OCI-LY7 (cell line): ENCODE measurements at regions not wholly inside any gene's neighbourhood (a gene's known extent, or its start where the extent isn't known, plus 50 kb on each side); places are given as distances from the start of the nearest gene placed in this dataset.
"Not testable (repeated sequence)": the region's sequence is repeated elsewhere in the genome, so short reads cannot be mapped to it uniquely, and the experiment has no call there.

Experiments
- BruUV-seq: library from RNA; stranded (reverse); fragments of 400-500 nt; replicated peaks from 2 replicates; lab custom pipeline; 2021; lab: Mats Ljungman, UMichigan
- CTCF ChIA-PET: fragments of 300-600 bp; sonication (Branson Sonifier 250); formaldehyde crosslinking; loops from one replicate; lab custom pipeline; 2022; ENCODE audit warnings: antibody characterized with exemption; ENCODE audit not compliant: unreplicated experiment; lab: Charles Lee
- POLR2A ChIA-PET: fragments of 300-600 bp; sonication (Branson Sonifier 250); formaldehyde crosslinking; loops from one replicate; lab custom pipeline; 2022; ENCODE audit warnings: antibody characterized with exemption; lab: Charles Lee
- DNase-seq: peaks from one replicate; pipeline ENCODE4 v3.0.0-alpha.2; 2015; ENCODE audit warnings: low spot score
- H2AFZ ChIP-seq: fragments of 200-600 bp; sonication (generic), shearing (Covaris generic); 2 replicates; pipeline ENCODE4 v1.6.1; 2014; ENCODE audit warnings: mild to moderate bottlenecking, antibody characterized with exemption, low read length, moderate library complexity
- H3K27ac ChIP-seq: fragments of 200-600 bp; sonication (generic); 2 replicates; pipeline ENCODE4 v1.5.1; 2014; ENCODE audit warnings: mixed run types, low read depth, mild to moderate bottlenecking, moderate library complexity, low read length, inconsistent platforms; ENCODE audit not compliant: poor library complexity, severe bottlenecking
- H3K36me3 ChIP-seq: fragments of 200-600 bp; sonication (generic); 2 replicates; pipeline ENCODE4 v1.6.1; 2014; ENCODE audit warnings: mild to moderate bottlenecking, antibody characterized with exemption, low read length, moderate library complexity, mixed read lengths; ENCODE audit not compliant: insufficient read depth
- H3K4me1 ChIP-seq: fragments of 200-600 bp; sonication (generic); 2 replicates; pipeline ENCODE4 v1.5.1; 2014; ENCODE audit warnings: mild to moderate bottlenecking, low read length; ENCODE audit not compliant: insufficient read depth, poor library complexity, severe bottlenecking
- H3K4me2 ChIP-seq: fragments of 200-600 bp; sonication (generic); 2 replicates; pipeline ENCODE4 v1.6.1; 2014; ENCODE audit warnings: mild to moderate bottlenecking, low read length
- H3K4me3 ChIP-seq: fragments of 200-600 bp; sonication (generic); 2 replicates; pipeline ENCODE4 v1.5.1; 2014; ENCODE audit warnings: mild to moderate bottlenecking, low read depth, low read length; ENCODE audit not compliant: poor library complexity, severe bottlenecking
- H3K79me2 ChIP-seq: fragments of 200-600 bp; sonication (generic); 2 replicates; pipeline ENCODE4 v1.6.1; 2016; ENCODE audit warnings: low read depth, mild to moderate bottlenecking, low read length, moderate library complexity, mixed read lengths; ENCODE audit not compliant: insufficient read depth
- H3K9me2 ChIP-seq: fragments of 200-600 bp; sonication (generic); 2 replicates; pipeline ENCODE4 v1.6.1; 2016; ENCODE audit warnings: mild to moderate bottlenecking, low read length, mixed read lengths; ENCODE audit not compliant: insufficient read depth
- H3K9me3 ChIP-seq: fragments of 200-600 bp; sonication (generic); 2 replicates; pipeline ENCODE4 v1.6.1; 2014; ENCODE audit warnings: mild to moderate bottlenecking, mixed run types, low read length, mixed read lengths
- H4K20me1 ChIP-seq: fragments of 200-600 bp; sonication (generic); 2 replicates; pipeline ENCODE4 v1.6.1; 2014; ENCODE audit warnings: mild to moderate bottlenecking, antibody characterized with exemption, low read length, moderate library complexity, mixed read lengths; ENCODE audit not compliant: insufficient read depth
- CTCF ChIP-seq: fragments of 200-600 bp; sonication (generic); conservative IDR thresholded peaks from 2 replicates; pipeline ENCODE4 v1.5.1; 2014; ENCODE audit warnings: mild to moderate bottlenecking, antibody characterized with exemption, low read length, moderate library complexity, mixed read lengths
- EZH2phosphoT487 ChIP-seq: fragments of 200-600 bp; sonication (generic); IDR thresholded peaks from 2 replicates; pipeline ENCODE4 v1.6.1; 2018; ENCODE audit warnings: low read depth, borderline replicate concordance, mild to moderate bottlenecking, mixed run types, antibody characterized with exemption, low read length, moderate library complexity, mixed read lengths
- intact Hi-C: fragments of 100-400 bp; cut with micrococcal nuclease; formaldehyde crosslinking; loops from one replicate; pipeline ENCODE4 v1.10.0; 2022; ENCODE audit not compliant: unreplicated experiment

- no peaks in the 10 kb centered on the region for H4K20me1 ChIP-seq
- H3K4me1 ChIP-seq, result no peaks in the 10 kb centered on the region
- no peak overlapping the region for H3K4me3 ChIP-seq
- H3K36me3 ChIP-seq, result no peaks in the 10 kb centered on the region
- no peaks in the 10 kb centered on the region for H3K79me2 ChIP-seq
- TF ChIP-seq CTCF (no peak), EZH2phosphoT487 (no peak)
- H3K9me2 ChIP-seq, result no peaks in the 10 kb centered on the region
- H2AFZ ChIP-seq, result no peak overlapping the region
- CTCF ChIA-PET, result no interaction called here
- no peak overlapping the region for H3K4me2 ChIP-seq
- DNase-seq, result no peak
- H3K9me3 ChIP-seq, result no peaks in the 10 kb centered on the region
- POLR2A ChIA-PET, result no interaction called here
- BruUV-seq, result no TSS peak
- no peak overlapping the region for H3K27ac ChIP-seq
- intact Hi-C loops, result no loop called here
These were observed 150.8 kb upstream of the TMEM229A start for GRCh38 chr7:124183649-124184048.

- ChIA-PET POLR2A (interaction anchor here (0.5 to 0.8 kb wide), 2 partner anchors 8 to 511 kb away, joined by 3 read pairs; no protein-coding TSS in a partner anchor), CTCF (no interaction called here)
- Histone ChIP-seq H3K9me3 (no peaks in the 10 kb centered on the region), H2AFZ (no peak overlapping the region), H3K27ac (no peak overlapping the region), H3K4me2 (no peak overlapping the region), H3K4me1 (no peaks in the 10 kb centered on the region), H3K79me2 (no peaks in the 10 kb centered on the region), H3K4me3 (no peak overlapping the region), H4K20me1 (no peaks in the 10 kb centered on the region), H3K36me3 (no peaks in the 10 kb centered on the region), H3K9me2 (no peaks in the 10 kb centered on the region)
- no peak for TF ChIP-seq EZH2phosphoT487
- intact Hi-C loops, result no loop called here
- BruUV-seq, result no TSS peak
- no peak for DNase-seq
These were observed 146.8 kb upstream of the TMEM229A start for GRCh38 chr7:124179641-124180040.

- Histone ChIP-seq H3K79me2 (no peaks in the 10 kb centered on the region), H3K27ac (no peak overlapping the region), H3K9me3 (no peaks in the 10 kb centered on the region), H2AFZ (no peak overlapping the region), H3K4me1 (no peaks in the 10 kb centered on the region), H3K9me2 (no peaks in the 10 kb centered on the region), H3K4me2 (no peak overlapping the region), H4K20me1 (no peaks in the 10 kb centered on the region), H3K4me3 (no peak overlapping the region), H3K36me3 (no peaks in the 10 kb centered on the region)
- TF ChIP-seq CTCF (no peak), EZH2phosphoT487 (no peak)
- ChIA-PET POLR2A (interaction anchor here (0.6 to 1.2 kb wide), 2 partner anchors 11 to 55 kb away, joined by 3 to 5 read pairs; no protein-coding TSS in a partner anchor), CTCF (no interaction called here)
- intact Hi-C loops, result no loop called here
- no TSS peak for BruUV-seq
- no peak for DNase-seq
These were observed 145.0 kb upstream of the TMEM229A start for GRCh38 chr7:124177891-124178290.

- POLR2A ChIA-PET, result interaction anchor here (0.6 kb wide), 1 partner anchor 360 kb away, joined by 3 read pairs; no protein-coding TSS in a partner anchor
- H3K9me2 ChIP-seq, H3K36me3 ChIP-seq, DNase-seq, H3K79me2 ChIP-seq, H2AFZ ChIP-seq, H4K20me1 ChIP-seq, H3K9me3 ChIP-seq, intact Hi-C loops, CTCF ChIA-PET, H3K4me2 ChIP-seq, BruUV-seq, H3K4me1 ChIP-seq, H3K4me3 ChIP-seq, H3K27ac ChIP-seq: not testable (repeated sequence)
These were observed 138.9 kb upstream of the TMEM229A start for GRCh38 chr7:124171812-124172211.
